H9 (cell line): ENCODE measurements at regions not wholly inside any gene's neighbourhood (a gene's known extent, or its start where the extent isn't known, plus 50 kb on each side); places are given as distances from the start of the nearest gene placed in this dataset.

Experiments used
- DNase-seq: peaks from one replicate; pipeline ENCODE4 v3.0.0-alpha.2; 2017
- H2AFZ ChIP-seq: one replicate; pipeline ENCODE4 v1.6.1; 2013; ENCODE audit warnings: mild to moderate bottlenecking, low read length, control low read depth, moderate library complexity
- H2AK5ac ChIP-seq: 2 replicates; pipeline ENCODE4 v1.6.1; 2013; ENCODE audit warnings: low read length, control low read depth, mixed read lengths; ENCODE audit not compliant: insufficient read length
- H2BK120ac ChIP-seq: one replicate; pipeline ENCODE4 v1.6.1; 2013; ENCODE audit warnings: low read depth, mild to moderate bottlenecking, low read length, control low read depth, inconsistent platforms; ENCODE audit not compliant: poor library complexity, severe bottlenecking
- H2BK12ac ChIP-seq: 2 replicates; pipeline ENCODE4 v1.6.1; 2013; ENCODE audit warnings: low read length, control low read depth, mixed read lengths, low read depth; ENCODE audit not compliant: insufficient read length
- H2BK15ac ChIP-seq: 2 replicates; pipeline ENCODE4 v1.6.1; 2013; ENCODE audit warnings: low read depth, low read length, control low read depth
- H2BK20ac ChIP-seq: one replicate; pipeline ENCODE4 v1.6.1; 2013; ENCODE audit warnings: low read depth, mild to moderate bottlenecking, low read length, control low read depth, inconsistent platforms; ENCODE audit not compliant: poor library complexity, severe bottlenecking
- H2BK5ac ChIP-seq: 2 replicates; pipeline ENCODE4 v1.6.1; 2013; ENCODE audit warnings: low read length, control low read depth, mixed read lengths; ENCODE audit not compliant: insufficient read length
- H3K14ac ChIP-seq: 2 replicates; pipeline ENCODE4 v1.6.1; 2013; ENCODE audit warnings: low read length, control low read depth; ENCODE audit not compliant: insufficient read depth
- H3K18ac ChIP-seq: 2 replicates; pipeline ENCODE4 v1.6.1; 2013; ENCODE audit warnings: low read depth, mild to moderate bottlenecking, mixed read lengths, low read length, control low read depth; ENCODE audit not compliant: insufficient read length
- H3K23ac ChIP-seq: 2 replicates; pipeline ENCODE4 v1.6.1; 2013; ENCODE audit warnings: low read length, control low read depth, mixed read lengths, low read depth; ENCODE audit not compliant: insufficient read length
- H3K23me2 ChIP-seq: 2 replicates; pipeline ENCODE4 v1.6.1; 2013; ENCODE audit warnings: low read depth, mild to moderate bottlenecking, mixed read lengths, low read length, control low read depth; ENCODE audit not compliant: insufficient read length, poor library complexity, severe bottlenecking
- H3K27ac ChIP-seq: 2 replicates; pipeline ENCODE4 v1.5.1; 2013; ENCODE audit warnings: low read length, control low read depth, mixed read lengths, low read depth; ENCODE audit not compliant: insufficient read length
- H3K27me3 ChIP-seq: 2 replicates; pipeline ENCODE4 v1.6.1; 2013; ENCODE audit warnings: low read length, control low read depth, inconsistent platforms; ENCODE audit not compliant: insufficient read depth
- H3K4ac ChIP-seq: 2 replicates; pipeline ENCODE4 v1.6.1; 2013; ENCODE audit warnings: low read depth, mild to moderate bottlenecking, control low read depth, inconsistent platforms, low read length, moderate library complexity
- H3K4me1 ChIP-seq: 2 replicates; pipeline ENCODE4 v1.6.1; 2013; ENCODE audit warnings: low read length, control low read depth, inconsistent platforms; ENCODE audit not compliant: insufficient read depth
- H3K4me2 ChIP-seq: 2 replicates; pipeline ENCODE4 v1.6.1; 2013; ENCODE audit warnings: low read length, control low read depth, mixed read lengths; ENCODE audit not compliant: insufficient read length, insufficient read depth
- H3K56ac ChIP-seq: 2 replicates; pipeline ENCODE4 v1.6.1; 2013; ENCODE audit warnings: low read depth, mild to moderate bottlenecking, mixed read lengths, low read length, control low read depth; ENCODE audit not compliant: insufficient read length
- H3K79me1 ChIP-seq: 2 replicates; pipeline ENCODE4 v1.6.1; 2013; ENCODE audit warnings: low read depth, mild to moderate bottlenecking, moderate library complexity, low read length, control low read depth, inconsistent platforms; ENCODE audit not compliant: insufficient read depth, poor library complexity, severe bottlenecking
- H3K79me2 ChIP-seq: 2 replicates; pipeline ENCODE4 v1.6.1; 2013; ENCODE audit warnings: low read length, control low read depth, inconsistent platforms; ENCODE audit not compliant: insufficient read depth
- H3K9ac ChIP-seq: 2 replicates; pipeline ENCODE4 v1.6.1; 2013; ENCODE audit warnings: low read length, control low read depth, mixed read lengths; ENCODE audit not compliant: insufficient read length; ENCODE audit errors: extremely low read depth
- H3K9me3 ChIP-seq: one replicate; pipeline ENCODE4 v1.6.1; 2013; ENCODE audit warnings: low read depth, low read length, inconsistent platforms; ENCODE audit not compliant: control insufficient read depth
- H3T11ph ChIP-seq: one replicate; pipeline ENCODE4 v1.6.1; 2013; ENCODE audit warnings: mild to moderate bottlenecking, low read length, control low read depth, inconsistent platforms
- H4K20me1 ChIP-seq: one replicate; pipeline ENCODE4 v1.6.1; 2013; ENCODE audit not compliant: control insufficient read depth, insufficient read length, insufficient read depth
- H4K5ac ChIP-seq: 2 replicates; pipeline ENCODE4 v1.6.1; 2013; ENCODE audit warnings: low read depth, mild to moderate bottlenecking, mixed read lengths, low read length, control low read depth; ENCODE audit not compliant: insufficient read length
- H4K8ac ChIP-seq: replicated peaks from 2 replicates; pipeline ENCODE4 v1.6.1; 2013; ENCODE audit warnings: low read length, control low read depth, mixed read lengths, low read depth; ENCODE audit not compliant: insufficient read length
- H4K91ac ChIP-seq: 2 replicates; pipeline ENCODE4 v1.6.1; 2013; ENCODE audit warnings: low read depth, mild to moderate bottlenecking, moderate library complexity, mixed read lengths, low read length, control low read depth; ENCODE audit not compliant: insufficient read length
- H3K27ac Mint-ChIP-seq, 3 experiments: 2 replicates in 2 of 3; 3 replicates in 1 of 3; pipeline ENCODE4 v1.8.0; 2020 to 2021; ENCODE audit warnings: mixed read lengths in 3 of 3, mild to moderate bottlenecking in 1 of 3, moderate library complexity in 1 of 3
- H3K27me3 Mint-ChIP-seq: 2 replicates; pipeline ENCODE4 v1.8.0; 2021; ENCODE audit warnings: low read depth, mild to moderate bottlenecking, moderate library complexity, mixed read lengths
- H3K36me3 Mint-ChIP-seq, 3 experiments: 2 replicates in 2 of 3; 3 replicates in 1 of 3; pipeline ENCODE4 v1.8.0; 2020 to 2021; ENCODE audit warnings: low read depth in 3 of 3, mixed read lengths in 3 of 3; ENCODE audit not compliant: insufficient read depth in 1 of 3
- H3K4me1 Mint-ChIP-seq, 2 experiments: 2 replicates each; pipeline ENCODE4 v1.8.0; 2020; ENCODE audit warnings: mixed read lengths in 2 of 2
- H3K4me3 Mint-ChIP-seq, 2 experiments: 2 replicates in 1 of 2; 3 replicates in 1 of 2; pipeline ENCODE4 v1.8.0; 2020 to 2021; ENCODE audit warnings: mild to moderate bottlenecking in 2 of 2, mixed read lengths in 2 of 2, moderate library complexity in 1 of 2
- H3K9me3 Mint-ChIP-seq, 2 experiments: 2 replicates in 1 of 2; 3 replicates in 1 of 2; pipeline ENCODE4 v1.8.0; 2020; ENCODE audit warnings: mild to moderate bottlenecking in 2 of 2, mixed read lengths in 2 of 2, moderate library complexity in 1 of 2
- WGBS: extraction: QIAGEN DNeasy Blood & Tissue Kit; methylation state at CpG from one replicate; pipeline ENCODE4 v1.1.7; 2013; ENCODE audit warnings: missing lambda C conversion rate, low lambda C conversion rate, mixed read lengths; ENCODE audit not compliant: insufficient read length; ENCODE audit errors: extremely low coverage; 5-methylcytosine and 5-hydroxymethylcytosine counted together
- TF ChIP-seq, protein P1 (sequence below): fragments of 200-600 bp; sonication (generic); conservative IDR thresholded peaks from 3 replicates; pipeline ENCODE4 v1.8.0; 2021; ENCODE audit warnings: antibody characterized with exemption, mild to moderate bottlenecking

DNA sequence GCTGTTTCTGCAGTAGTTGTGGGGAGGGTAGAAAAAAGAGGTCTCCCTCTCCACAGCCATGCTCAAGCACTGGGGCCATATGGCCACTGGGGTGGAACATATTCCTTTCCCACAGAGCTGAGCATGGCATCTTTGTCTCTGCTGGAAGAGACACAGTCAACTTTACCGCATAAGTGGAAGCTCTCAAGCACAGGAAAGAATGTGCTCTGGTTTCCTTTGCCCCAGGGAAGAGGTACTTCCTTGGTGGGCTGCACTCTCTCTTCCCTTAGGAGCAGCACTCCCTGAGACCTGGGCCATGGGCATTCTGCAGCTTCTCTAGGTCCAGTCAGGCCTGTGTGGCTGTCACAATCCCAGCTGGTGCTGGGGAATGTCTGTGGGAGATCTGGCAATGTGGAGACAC lies 168.5 kb upstream of the ACTBL2 start:
- Histone ChIP-seq H3K79me1 (no peaks in the 10 kb centered on the region), H4K91ac (no peak overlapping the region), H3K23me2 (no peaks in the 10 kb centered on the region), H4K5ac (no peak overlapping the region), H3K4me1 (no peaks in the 10 kb centered on the region), H3K4me2 (no peak overlapping the region), H2BK5ac (no peak overlapping the region), H3K4ac (no peak overlapping the region), H2AK5ac (no peak overlapping the region), H3T11ph (no peak overlapping the region), H3K56ac (no peak overlapping the region), H2BK15ac (no peak overlapping the region), H3K27me3 (no peaks in the 10 kb centered on the region), H3K18ac (no peak overlapping the region), H4K8ac (no peak overlapping the region), H2BK120ac (no peak overlapping the region), H2BK12ac (no peak overlapping the region), H3K27ac (no peak overlapping the region), H2AFZ (no peak overlapping the region), H4K20me1 (no peaks in the 10 kb centered on the region), H3K79me2 (no peaks in the 10 kb centered on the region), H3K9ac (no peak overlapping the region), H3K14ac (no peak overlapping the region), H2BK20ac (no peak overlapping the region), H3K23ac (no peak overlapping the region), H3K9me3 (no peaks in the 10 kb centered on the region)
- no peak overlapping the region for H3K27ac Mint-ChIP-seq
- DNase-seq: no peak
- peaks cover 6 to 21% of the 10 kb centered on the region in 2 experiments for H3K4me1 Mint-ChIP-seq
- H3K36me3 Mint-ChIP-seq: no peaks in the 10 kb centered on the region; a peak in 1 of 7 replicates
- H3K9me3 Mint-ChIP-seq: peaks cover 3 to 6% of the 10 kb centered on the region in 2 experiments; a peak in 4 of 5 replicates
- H3K4me3 Mint-ChIP-seq: no peak overlapping the region
- H3K27me3 Mint-ChIP-seq: no peaks in the 10 kb centered on the region
- TF ChIP-seq, protein P1, sequence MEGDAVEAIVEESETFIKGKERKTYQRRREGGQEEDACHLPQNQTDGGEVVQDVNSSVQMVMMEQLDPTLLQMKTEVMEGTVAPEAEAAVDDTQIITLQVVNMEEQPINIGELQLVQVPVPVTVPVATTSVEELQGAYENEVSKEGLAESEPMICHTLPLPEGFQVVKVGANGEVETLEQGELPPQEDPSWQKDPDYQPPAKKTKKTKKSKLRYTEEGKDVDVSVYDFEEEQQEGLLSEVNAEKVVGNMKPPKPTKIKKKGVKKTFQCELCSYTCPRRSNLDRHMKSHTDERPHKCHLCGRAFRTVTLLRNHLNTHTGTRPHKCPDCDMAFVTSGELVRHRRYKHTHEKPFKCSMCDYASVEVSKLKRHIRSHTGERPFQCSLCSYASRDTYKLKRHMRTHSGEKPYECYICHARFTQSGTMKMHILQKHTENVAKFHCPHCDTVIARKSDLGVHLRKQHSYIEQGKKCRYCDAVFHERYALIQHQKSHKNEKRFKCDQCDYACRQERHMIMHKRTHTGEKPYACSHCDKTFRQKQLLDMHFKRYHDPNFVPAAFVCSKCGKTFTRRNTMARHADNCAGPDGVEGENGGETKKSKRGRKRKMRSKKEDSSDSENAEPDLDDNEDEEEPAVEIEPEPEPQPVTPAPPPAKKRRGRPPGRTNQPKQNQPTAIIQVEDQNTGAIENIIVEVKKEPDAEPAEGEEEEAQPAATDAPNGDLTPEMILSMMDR: no peak
- no CpG with 5 or more reads among the region's 1 CpG for WGBS
